ENCODE measurements at regions not wholly inside any gene's neighbourhood (a gene's known extent, or its start where the extent isn't known, plus 50 kb on each side); places are given as distances from the start of the nearest gene placed in this dataset.

GRCh38 chr2:138948070-138948539 is 167.9 kb upstream of the NXPH2 start:
- no peaks in the 10 kb centered on the region for H3K9me3 ChIP-seq (ENCODE audit: control insufficient read depth in 4 of 4, insufficient read depth in 3 of 4, low read length in 3 of 4)
- 2 to 26% methylated on average over 1 of the region's 1 CpG for WGBS, 2 donors
- ATAC-seq (ENCODE audit: insufficient read depth, low FRiP score) (no peak), DNase-seq (no peak)
- H3K27ac ChIP-seq (ENCODE audit: low read depth in 1 of 2, low read length in 1 of 2), result no peak overlapping the region
- H3K9ac ChIP-seq (ENCODE audit: insufficient read depth in 1 of 2, low read length in 2 of 2), result no peak overlapping the region
- no peak for TF ChIP-seq CTCF (IDR thresholded peaks at IDR 0.05; ENCODE audit: control extremely low read depth, extremely low read depth)
- no peaks in the 10 kb centered on the region for H3K27me3 ChIP-seq (ENCODE audit: control insufficient read depth in 3 of 3, insufficient read depth in 3 of 3, low read length in 2 of 3)
- H3K36me3 ChIP-seq (ENCODE audit: control insufficient read depth in 4 of 4, insufficient read depth in 4 of 4, low read length in 4 of 4), result no peaks in the 10 kb centered on the region
- H3K4me1 ChIP-seq (ENCODE audit: control insufficient read depth in 5 of 5, insufficient read depth in 5 of 5, low read length in 5 of 5), result no peaks in the 10 kb centered on the region
- no peak overlapping the region for H3K4me3 ChIP-seq

- Histone ChIP-seq H3K4me1 (ENCODE audit: control insufficient read depth in 5 of 5, insufficient read depth in 5 of 5, low read length in 5 of 5) (no peaks in the 10 kb centered on the region), H3K9me3 (ENCODE audit: control insufficient read depth in 4 of 4, insufficient read depth in 3 of 4, low read length in 3 of 4) (peaks cover 0 to 7% (median 0%) of the 10 kb centered on the region in 4 donors), H3K4me3 (no peak overlapping the region), H3K9ac (ENCODE audit: insufficient read depth in 1 of 2, low read length in 2 of 2) (no peak overlapping the region), H3K36me3 (ENCODE audit: control insufficient read depth in 4 of 4, insufficient read depth in 4 of 4, low read length in 4 of 4) (no peaks in the 10 kb centered on the region), H3K27ac (ENCODE audit: low read depth in 1 of 2, low read length in 1 of 2) (no peak overlapping the region), H3K27me3 (ENCODE audit: control insufficient read depth in 3 of 3, insufficient read depth in 3 of 3, low read length in 2 of 3) (no peaks in the 10 kb centered on the region)
- DNase-seq, result no peak
- 83 to 86% methylated on average over 2 of the region's 2 CpGs for WGBS, 2 donors
- ATAC-seq (ENCODE audit: insufficient read depth, low FRiP score), result no peak
- no peak for TF ChIP-seq CTCF (IDR thresholded peaks at IDR 0.05; ENCODE audit: control extremely low read depth, extremely low read depth)
Observed at GRCh38 chr2:138943470-138943869, 163.3 kb upstream of the NXPH2 start.

GRCh38 chr2:138942466-138942865 is 162.3 kb upstream of the NXPH2 start:
- Histone ChIP-seq H3K9ac (ENCODE audit: insufficient read depth in 1 of 2, low read length in 2 of 2) (no peak overlapping the region), H3K9me3 (ENCODE audit: control insufficient read depth in 4 of 4, insufficient read depth in 3 of 4, low read length in 3 of 4) (peaks cover 0 to 7% (median 0%) of the 10 kb centered on the region in 4 donors), H3K36me3 (ENCODE audit: control insufficient read depth in 4 of 4, insufficient read depth in 4 of 4, low read length in 4 of 4) (no peaks in the 10 kb centered on the region), H3K4me3 (no peak overlapping the region), H3K4me1 (ENCODE audit: control insufficient read depth in 5 of 5, insufficient read depth in 5 of 5, low read length in 5 of 5) (no peaks in the 10 kb centered on the region), H3K27ac (ENCODE audit: low read depth in 1 of 2, low read length in 1 of 2) (no peak overlapping the region), H3K27me3 (ENCODE audit: control insufficient read depth in 3 of 3, insufficient read depth in 3 of 3, low read length in 2 of 3) (no peaks in the 10 kb centered on the region)
- no peak for DNase-seq
- no peak for TF ChIP-seq CTCF (IDR thresholded peaks at IDR 0.05; ENCODE audit: control extremely low read depth, extremely low read depth)
- no peak for ATAC-seq (ENCODE audit: insufficient read depth, low FRiP score)
- 56 to 61% methylated on average over 6 of the region's 6 CpGs for WGBS, 2 donors

All from lung (tissue), 11 donors.